SK-N-SH (cell line): ENCODE measurements at regions not wholly inside any gene's neighbourhood (a gene's known extent, or its start where the extent isn't known, plus 50 kb on each side); places are given as distances from the start of the nearest gene placed in this dataset.
"Not testable (repeated sequence)": the region's sequence is repeated elsewhere in the genome, so short reads cannot be mapped to it uniquely, and the experiment has no call there.

Experiments
- CTCF ChIA-PET: fragments of 300-600, 350-600 bp; formaldehyde crosslinking; extraction: SDS; loops from one replicate; lab custom pipeline; 2021; lab: Yijun Ruan, JAX
- POLR2A ChIA-PET: fragments of 350-600 bp; sonication (Branson Sonifier 250); formaldehyde crosslinking; extraction: SDS; loops from one replicate; lab custom pipeline; 2020; ENCODE audit warnings: antibody characterized with exemption, inconsistent platforms; lab: Yijun Ruan, JAX
- DNase-seq: peaks from one replicate; pipeline ENCODE4 v3.0.0; 2012
- H2AFZ ChIP-seq: fragments of 200-600 bp; sonication (generic); 2 replicates; pipeline ENCODE4 v1.8.1; 2016; ENCODE audit warnings: antibody characterized with exemption, mild to moderate bottlenecking, low read depth
- H3F3A ChIP-seq: fragments of 200-600 bp; sonication (generic); replicated peaks from 2 replicates; pipeline ENCODE3; 2016; ENCODE audit warnings: antibody characterized with exemption, mild to moderate bottlenecking; ENCODE audit not compliant: insufficient read depth
- H3K27ac ChIP-seq, 2 experiments: fragments of 200-500 bp in 1 of 2; fragments of 200-600 bp in 1 of 2; sonication (Bioruptor generic) in 1 of 2; sonication (generic), shearing (Covaris generic) in 1 of 2; 2 replicates each; pipeline versions ENCODE4 v1.5.1 to v1.6.1; 2014 to 2016; ENCODE audit warnings: low read depth in 2 of 2, inconsistent platforms in 1 of 2, low read length in 1 of 2, mild to moderate bottlenecking in 1 of 2, mixed read lengths in 1 of 2
- H3K27me3 ChIP-seq: fragments of 200-600 bp; sonication (generic), shearing (Covaris generic); 2 replicates; pipeline ENCODE4 v1.6.1; 2016; ENCODE audit warnings: mixed run types; ENCODE audit not compliant: insufficient read depth
- H3K36me3 ChIP-seq, 2 experiments: fragments of 200-500 bp in 1 of 2; fragments of 200-600 bp in 1 of 2; sonication (Bioruptor generic) in 1 of 2; sonication (generic) in 1 of 2; replicated peaks in 1 of 2; 2 replicates each; pipeline versions ENCODE3 to v1.5.1; 2014 to 2016; ENCODE audit warnings: low read length in 1 of 2, mild to moderate bottlenecking in 1 of 2; ENCODE audit not compliant: insufficient read depth in 2 of 2, control insufficient read depth in 1 of 2
- H3K4me1 ChIP-seq, 2 experiments: fragments of 200-500 bp in 1 of 2; fragments of 200-600 bp in 1 of 2; sonication (Bioruptor generic) in 1 of 2; sonication (generic), shearing (Covaris generic) in 1 of 2; 2 replicates each; pipeline versions ENCODE4 v1.5.1 to v1.6.1; 2014 to 2016; ENCODE audit warnings: low read depth in 1 of 2, low read length in 1 of 2, mixed run types in 1 of 2; ENCODE audit not compliant: insufficient read depth in 2 of 2, control insufficient read depth in 1 of 2
- H3K4me2 ChIP-seq: fragments of 200-600 bp; sonication (generic), shearing (Covaris generic); 2 replicates; pipeline ENCODE4 v1.6.1; 2017; ENCODE audit warnings: mixed run types
- H3K4me3 ChIP-seq, 2 experiments: fragments of 200-500 bp in 1 of 2; fragments of 200-600 bp in 1 of 2; sonication (Bioruptor generic) in 1 of 2; sonication (generic), shearing (Covaris generic) in 1 of 2; 2 replicates each; pipeline versions ENCODE4 v1.5.1 to v1.8.1; 2014 to 2016; ENCODE audit warnings: low read depth in 2 of 2, inconsistent platforms in 1 of 2, low read length in 1 of 2, mild to moderate bottlenecking in 1 of 2, mixed read lengths in 1 of 2, moderate library complexity in 1 of 2
- H3K79me2 ChIP-seq: fragments of 200-600 bp; sonication (generic); 2 replicates; pipeline ENCODE4 v1.8.1; 2017; ENCODE audit warnings: mild to moderate bottlenecking; ENCODE audit not compliant: insufficient read depth
- H3K9ac ChIP-seq: fragments of 200-600 bp; sonication (generic); 2 replicates; pipeline ENCODE4 v1.6.1; 2017; ENCODE audit warnings: mixed run types
- H3K9me2 ChIP-seq: fragments of 200-600 bp; sonication (generic); 2 replicates; pipeline ENCODE4 v1.6.1; 2017; ENCODE audit warnings: mixed run types
- H3K9me3 ChIP-seq: fragments of 200-600 bp; sonication (generic); 2 replicates; pipeline ENCODE4 v1.6.1; 2017; ENCODE audit warnings: mixed run types, mild to moderate bottlenecking, moderate library complexity
- H4K20me1 ChIP-seq: fragments of 200-600 bp; sonication (generic); 2 replicates; pipeline ENCODE4 v1.6.1; 2017; ENCODE audit warnings: mild to moderate bottlenecking, mixed run types; ENCODE audit not compliant: insufficient read depth
- ELF1 ChIP-seq: IDR thresholded peaks from 2 replicates; pipeline ENCODE4 v1.4.0; 2012
- EP300 ChIP-seq, 2 experiments: IDR thresholded peaks; 2 replicates each; pipeline versions ENCODE4 v1.4.0 to v1.6.1; 2012; ENCODE audit warnings: borderline replicate concordance in 1 of 2, low read depth in 1 of 2, low read length in 1 of 2
- EZH2phosphoT487 ChIP-seq: fragments of 200-600 bp; sonication (generic); IDR thresholded peaks from 2 replicates; pipeline ENCODE4 v1.6.1; 2017; ENCODE audit warnings: low read depth, mixed run types, mild to moderate bottlenecking, antibody characterized with exemption, moderate library complexity, borderline replicate concordance
- FOSL2 ChIP-seq: IDR thresholded peaks from 2 replicates; pipeline ENCODE4 v1.4.0; 2012; ENCODE audit warnings: low read depth, mild to moderate bottlenecking, moderate library complexity, borderline replicate concordance
- FOXJ3 ChIP-seq: sonication (generic); formaldehyde crosslinking; IDR thresholded peaks from 2 replicates; pipeline ENCODE4 v1.5.1; 2020; ENCODE audit warnings: mild to moderate bottlenecking, missing genetic modification reagents
- GABPA ChIP-seq: IDR thresholded peaks from 2 replicates; pipeline ENCODE4 v1.4.0; 2012; ENCODE audit warnings: low read depth, mild to moderate bottlenecking
- MEF2A ChIP-seq: IDR thresholded peaks from 2 replicates; pipeline ENCODE4 v1.4.0; 2012; ENCODE audit warnings: low read depth, borderline replicate concordance
- NFIC ChIP-seq: IDR thresholded peaks from 2 replicates; pipeline ENCODE4 v1.4.0; 2012; ENCODE audit warnings: borderline replicate concordance
- NRF1 ChIP-seq: IDR thresholded peaks from 2 replicates; pipeline ENCODE4 v1.6.1; 2012; ENCODE audit warnings: low read depth, mild to moderate bottlenecking, low read length
- PBX3 ChIP-seq: IDR thresholded peaks from 2 replicates; pipeline ENCODE4; 2012
- REST ChIP-seq: IDR thresholded peaks from 2 replicates; pipeline ENCODE4 v1.6.1; 2012; ENCODE audit warnings: mild to moderate bottlenecking, low read depth, low read length, moderate library complexity
- RFX5 ChIP-seq: IDR thresholded peaks from 2 replicates; pipeline ENCODE4 v1.6.1; 2012; ENCODE audit warnings: mild to moderate bottlenecking, improper control_type of control experiment, low read length
- SMC3 ChIP-seq: IDR thresholded peaks from 2 replicates; pipeline ENCODE4 v1.6.1; 2012; ENCODE audit warnings: low read depth, low read length, improper control_type of control experiment
- TAF1 ChIP-seq: IDR thresholded peaks from 2 replicates; pipeline ENCODE4 v1.6.1; 2012; ENCODE audit warnings: low read depth, mild to moderate bottlenecking, low read length, moderate library complexity, borderline replicate concordance
- TCF12 ChIP-seq: IDR thresholded peaks from 2 replicates; pipeline ENCODE4 v1.4.0; 2012
- TEAD4 ChIP-seq: IDR thresholded peaks from 2 replicates; pipeline ENCODE4 v1.4.0; 2012; ENCODE audit warnings: mild to moderate bottlenecking, borderline replicate concordance; ENCODE audit not compliant: insufficient read depth
- USF1 ChIP-seq: IDR thresholded peaks from 2 replicates; pipeline ENCODE4 v1.4.0; 2012; ENCODE audit warnings: low read depth, borderline replicate concordance
- YY1 ChIP-seq: IDR thresholded peaks from 2 replicates; pipeline ENCODE4 v1.4.0; 2012; ENCODE audit warnings: low read depth, mild to moderate bottlenecking
- WGBS: methylation state at CpG from one replicate; pipeline ENCODE4 v1.1.6; 2017; ENCODE audit warnings: low lambda C conversion rate; 5-methylcytosine and 5-hydroxymethylcytosine counted together

GRCh38 chr2:90221300-90221651 is 1529.8 kb downstream of the RPIA start:
- H3K4me1 ChIP-seq: no peaks in the 10 kb centered on the region
- 0% methylated on average over 1 of the region's 1 CpG for WGBS
- POLR2A ChIA-PET: no interaction called here

GRCh38 chr2:90224767-90225166 is 1533.3 kb downstream of the RPIA start:
- H3K9me2 ChIP-seq, POLR2A ChIA-PET, CTCF ChIA-PET, H3K79me2 ChIP-seq, H3K4me1 ChIP-seq, H4K20me1 ChIP-seq, H3K36me3 ChIP-seq, H2AFZ ChIP-seq, H3K27me3 ChIP-seq, DNase-seq, H3K4me2 ChIP-seq, H3F3A ChIP-seq, H3K4me3 ChIP-seq, H3K9me3 ChIP-seq, H3K27ac ChIP-seq, H3K9ac ChIP-seq: not testable (repeated sequence)

More at GRCh38 chr2:90221300-90221651, 1529.8 kb downstream of the RPIA start:
- CTCF ChIA-PET: no interaction called here
- no peaks in the 10 kb centered on the region for H3K9me3 ChIP-seq
- no peak for DNase-seq
- no peak overlapping the region for H3K27ac ChIP-seq
- TF ChIP-seq USF1: no peak
- no peak for TF ChIP-seq FOSL2
- TF ChIP-seq RFX5: no peak
- TF ChIP-seq TCF12: no peak
- no peak for TF ChIP-seq EZH2phosphoT487
- TF ChIP-seq GABPA: no peak
- no peak for TF ChIP-seq SMC3
- no peak for TF ChIP-seq FOXJ3
- TF ChIP-seq TEAD4: no peak
- no peak for TF ChIP-seq PBX3
- no peak for TF ChIP-seq TAF1
- TF ChIP-seq YY1: no peak
- TF ChIP-seq REST: no peak
- no peak for TF ChIP-seq NRF1
- TF ChIP-seq NFIC: no peak
- TF ChIP-seq MEF2A: no peak
- TF ChIP-seq EP300 (IDR thresholded peaks at IDR 0.05; ENCODE audit: borderline replicate concordance in 1 of 2, low read depth in 1 of 2, low read length in 1 of 2): no peak
- TF ChIP-seq ELF1: no peak
- H3K27me3 ChIP-seq: no peaks in the 10 kb centered on the region
- no peaks in the 10 kb centered on the region for H3K9me2 ChIP-seq
- no peaks in the 10 kb centered on the region for H3K36me3 ChIP-seq
- no peak overlapping the region for H2AFZ ChIP-seq
- H4K20me1 ChIP-seq: no peaks in the 10 kb centered on the region
- H3K79me2 ChIP-seq: no peaks in the 10 kb centered on the region
- H3K4me3 ChIP-seq: no peak overlapping the region
- H3K9ac ChIP-seq: no peak overlapping the region
- no peaks in the 10 kb centered on the region for H3F3A ChIP-seq
- no peak overlapping the region for H3K4me2 ChIP-seq
